ENCODE measurements at regions not wholly inside any gene's neighbourhood (a gene's known extent, or its start where the extent isn't known, plus 50 kb on each side); places are given as distances from the start of the nearest gene placed in this dataset.
A peak's percentile ranks its signal among the peaks of the same experiment; 100 is the strongest.

DNA sequence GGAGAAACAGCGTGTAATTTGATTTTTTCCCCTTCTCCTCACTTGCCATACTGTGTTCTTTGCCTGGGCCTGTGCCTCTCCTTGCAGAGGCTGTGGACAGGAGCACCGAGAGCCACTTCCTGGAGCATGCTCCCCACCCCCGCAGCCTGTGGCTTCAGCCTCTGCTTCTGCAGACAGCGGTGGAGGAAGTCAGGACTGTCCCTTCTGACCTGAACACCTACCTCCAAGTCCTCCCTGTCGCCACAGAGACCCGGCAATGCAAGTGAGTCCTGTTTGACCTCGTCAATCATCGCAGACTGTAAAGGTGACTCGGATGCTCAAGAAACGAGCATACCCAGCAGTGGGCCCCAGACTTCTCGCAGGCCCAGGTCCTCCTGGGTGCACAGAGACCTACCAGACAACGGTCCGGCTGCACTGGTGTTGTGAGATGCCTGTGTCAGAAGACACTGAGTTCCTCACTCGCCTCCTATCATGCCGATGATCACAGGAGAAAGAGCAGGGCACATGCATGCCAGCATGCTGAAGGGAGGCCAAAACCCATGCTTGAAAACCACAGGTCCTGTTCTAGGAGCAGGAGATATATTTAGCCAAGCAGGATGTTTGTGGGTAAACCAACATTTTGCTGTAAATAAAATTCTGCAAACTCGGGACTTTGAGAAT is 198.8 kb downstream of the AUH start:
- Mint-ChIP-seq H3K36me3 (ENCODE audit: low read depth) (no peaks in the 10 kb centered on the region), H3K4me3 (no peak overlapping the region), H3K9me3 (no peaks in the 10 kb centered on the region), H3K27ac (peak overlapping the region in 2 of 3 experiments; percentile 53 to 68), H3K27me3 (ENCODE audit: low read depth) (peaks cover 4% of the 10 kb centered on the region), H3K4me1 (peaks cover 40% of the 10 kb centered on the region)
- TF ChIP-seq, protein P1, sequence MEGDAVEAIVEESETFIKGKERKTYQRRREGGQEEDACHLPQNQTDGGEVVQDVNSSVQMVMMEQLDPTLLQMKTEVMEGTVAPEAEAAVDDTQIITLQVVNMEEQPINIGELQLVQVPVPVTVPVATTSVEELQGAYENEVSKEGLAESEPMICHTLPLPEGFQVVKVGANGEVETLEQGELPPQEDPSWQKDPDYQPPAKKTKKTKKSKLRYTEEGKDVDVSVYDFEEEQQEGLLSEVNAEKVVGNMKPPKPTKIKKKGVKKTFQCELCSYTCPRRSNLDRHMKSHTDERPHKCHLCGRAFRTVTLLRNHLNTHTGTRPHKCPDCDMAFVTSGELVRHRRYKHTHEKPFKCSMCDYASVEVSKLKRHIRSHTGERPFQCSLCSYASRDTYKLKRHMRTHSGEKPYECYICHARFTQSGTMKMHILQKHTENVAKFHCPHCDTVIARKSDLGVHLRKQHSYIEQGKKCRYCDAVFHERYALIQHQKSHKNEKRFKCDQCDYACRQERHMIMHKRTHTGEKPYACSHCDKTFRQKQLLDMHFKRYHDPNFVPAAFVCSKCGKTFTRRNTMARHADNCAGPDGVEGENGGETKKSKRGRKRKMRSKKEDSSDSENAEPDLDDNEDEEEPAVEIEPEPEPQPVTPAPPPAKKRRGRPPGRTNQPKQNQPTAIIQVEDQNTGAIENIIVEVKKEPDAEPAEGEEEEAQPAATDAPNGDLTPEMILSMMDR (IDR thresholded peaks at IDR 0.05; ENCODE audit: unreplicated experiment in 3 of 3): no peak

- Mint-ChIP-seq H3K36me3 (ENCODE audit: low read depth) (no peaks in the 10 kb centered on the region), H3K27ac (no peak overlapping the region), H3K9me3 (no peaks in the 10 kb centered on the region), H3K27me3 (ENCODE audit: low read depth) (peaks cover 4% of the 10 kb centered on the region), H3K4me1 (peaks cover 40% of the 10 kb centered on the region), H3K4me3 (no peak overlapping the region)
- TF ChIP-seq, protein P1 (IDR thresholded peaks at IDR 0.05; ENCODE audit: unreplicated experiment in 3 of 3): no peak
These were observed 198.3 kb downstream of the AUH start for GRCh38 chr9:91163444-91163772.

DNA sequence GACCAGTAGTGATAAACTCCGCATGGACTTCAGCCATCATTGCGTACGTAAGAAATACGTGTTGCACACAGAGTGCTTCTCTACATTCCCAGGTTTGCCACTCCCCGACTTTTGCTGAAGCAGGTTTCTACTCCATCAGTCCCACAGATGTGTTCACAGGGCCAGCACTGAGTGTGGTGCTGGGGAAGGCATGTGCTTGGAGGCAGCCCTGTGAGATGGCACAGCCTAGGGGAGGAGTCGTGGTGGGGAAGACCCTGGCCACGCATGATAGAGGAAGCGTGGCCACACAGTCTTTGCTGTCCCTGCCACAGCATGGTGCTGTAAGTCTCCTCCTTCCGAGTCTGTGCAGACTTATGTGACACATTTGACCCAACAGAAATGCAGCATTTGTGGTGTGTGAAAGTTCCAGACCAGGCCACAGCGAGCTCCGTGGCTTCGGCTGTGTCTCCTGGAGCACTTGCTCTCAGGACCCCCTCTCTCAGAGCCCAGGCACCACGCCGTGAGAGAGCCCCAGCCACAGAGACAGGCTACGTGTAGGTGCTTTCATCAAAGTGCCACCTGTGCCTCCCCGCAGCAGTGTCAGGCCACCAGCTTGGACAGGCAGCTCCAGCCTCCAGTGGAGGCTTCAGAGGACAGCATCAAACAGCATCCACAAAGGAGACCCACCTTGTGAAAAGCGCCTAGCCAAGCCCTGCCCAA is 197.8 kb downstream of the AUH start:
- TF ChIP-seq, protein P1 (IDR thresholded peaks at IDR 0.05; ENCODE audit: unreplicated experiment in 3 of 3): no peak
- peaks cover 4% of the 10 kb centered on the region for H3K27me3 Mint-ChIP-seq (ENCODE audit: low read depth)
- H3K36me3 Mint-ChIP-seq (ENCODE audit: low read depth): no peaks in the 10 kb centered on the region
- peak overlapping the region in 1 of 3 experiments; percentile 69 for H3K27ac Mint-ChIP-seq
- no peak overlapping the region for H3K4me3 Mint-ChIP-seq
- H3K4me1 Mint-ChIP-seq: peaks cover 40% of the 10 kb centered on the region
- H3K9me3 Mint-ChIP-seq: no peaks in the 10 kb centered on the region

Measured in nephron (organoid).